PC-3 (cell line): ENCODE measurements at regions not wholly inside any gene's neighbourhood (a gene's known extent, or its start where the extent isn't known, plus 50 kb on each side); places are given as distances from the start of the nearest gene placed in this dataset.

Experiments
- EZH2 ChIP-seq: fragments of 300-600 bp; sonication (generic); IDR thresholded peaks from one replicate; pipeline ENCODE4 v1.6.1; 2017; ENCODE audit warnings: antibody characterized with exemption, mild to moderate bottlenecking, low read length; ENCODE audit not compliant: unreplicated experiment
- TF ChIP-seq, protein P1 (sequence below): fragments of 300-600 bp; sonication (generic); conservative IDR thresholded peaks from 2 replicates; pipeline ENCODE4 v1.5.1; 2017; ENCODE audit warnings: antibody characterized with exemption, low read depth, mild to moderate bottlenecking, low read length

DNA sequence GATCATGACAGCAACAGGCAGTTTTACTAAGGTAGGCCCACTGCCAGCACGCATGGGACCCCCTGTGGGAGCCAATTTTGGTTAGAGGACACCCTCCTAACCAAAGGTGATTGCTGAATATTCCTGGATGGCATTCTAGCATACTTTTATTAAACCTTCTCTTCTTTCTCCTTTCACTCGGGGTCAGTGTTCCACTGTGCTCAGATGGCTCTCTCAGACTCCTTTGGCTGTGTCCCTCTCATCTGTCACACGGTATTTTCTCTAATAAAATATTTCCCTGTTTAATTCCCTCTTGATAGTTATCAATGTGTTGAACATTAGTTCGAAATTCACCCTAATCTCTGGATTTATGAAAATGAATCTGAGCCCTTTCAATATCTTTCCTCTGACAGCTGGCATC lies 1315.3 kb downstream of the FSTL5 start:
- TF ChIP-seq, protein P1, sequence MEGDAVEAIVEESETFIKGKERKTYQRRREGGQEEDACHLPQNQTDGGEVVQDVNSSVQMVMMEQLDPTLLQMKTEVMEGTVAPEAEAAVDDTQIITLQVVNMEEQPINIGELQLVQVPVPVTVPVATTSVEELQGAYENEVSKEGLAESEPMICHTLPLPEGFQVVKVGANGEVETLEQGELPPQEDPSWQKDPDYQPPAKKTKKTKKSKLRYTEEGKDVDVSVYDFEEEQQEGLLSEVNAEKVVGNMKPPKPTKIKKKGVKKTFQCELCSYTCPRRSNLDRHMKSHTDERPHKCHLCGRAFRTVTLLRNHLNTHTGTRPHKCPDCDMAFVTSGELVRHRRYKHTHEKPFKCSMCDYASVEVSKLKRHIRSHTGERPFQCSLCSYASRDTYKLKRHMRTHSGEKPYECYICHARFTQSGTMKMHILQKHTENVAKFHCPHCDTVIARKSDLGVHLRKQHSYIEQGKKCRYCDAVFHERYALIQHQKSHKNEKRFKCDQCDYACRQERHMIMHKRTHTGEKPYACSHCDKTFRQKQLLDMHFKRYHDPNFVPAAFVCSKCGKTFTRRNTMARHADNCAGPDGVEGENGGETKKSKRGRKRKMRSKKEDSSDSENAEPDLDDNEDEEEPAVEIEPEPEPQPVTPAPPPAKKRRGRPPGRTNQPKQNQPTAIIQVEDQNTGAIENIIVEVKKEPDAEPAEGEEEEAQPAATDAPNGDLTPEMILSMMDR = no peak
- TF ChIP-seq EZH2 = no peak
